CD4-positive, alpha-beta T cell treated with Interleukin-17A for 1 hour (primary cell): ENCODE measurements at regions not wholly inside any gene's neighbourhood (a gene's known extent, or its start where the extent isn't known, plus 50 kb on each side); places are given as distances from the start of the nearest gene placed in this dataset.

Experiments used
- DNase-seq: peaks from one replicate; pipeline ENCODE4 v3.0.0-alpha.2; 2020

- DNase-seq: no peak
Measured at GRCh38 chr14:47746986-47747385, 71.6 kb upstream of the MDGA2 start.

GRCh38 chr14:47744155-47744554 lies 68.8 kb upstream of the MDGA2 start:
- DNase-seq: no peak

GRCh38 chr14:47739541-47739940 lies 64.1 kb upstream of the MDGA2 start:
- DNase-seq: no peak

GRCh38 chr14:47730296-47730695 lies 54.9 kb upstream of the MDGA2 start:
- no peak for DNase-seq
